ENCODE measurements at regions not wholly inside any gene's neighbourhood (a gene's known extent, or its start where the extent isn't known, plus 50 kb on each side); places are given as distances from the start of the nearest gene placed in this dataset.

GRCh38 chr4:38189445-38189844, 229.2 kb downstream of the PTTG2 start:
- DNase-seq: no peak

GRCh38 chr4:38190717-38191178, 230.6 kb downstream of the PTTG2 start:
- no peak for DNase-seq

- no peak for DNase-seq
These were observed 232.3 kb downstream of the PTTG2 start for GRCh38 chr4:38192516-38192915.

- DNase-seq: no peak
These were observed 233.2 kb downstream of the PTTG2 start for GRCh38 chr4:38193236-38193863.

- DNase-seq: no peak
These were observed 233.9 kb downstream of the PTTG2 start for GRCh38 chr4:38194047-38194602.

- no peak for DNase-seq
These were observed 235.3 kb downstream of the PTTG2 start for GRCh38 chr4:38195486-38195885.

GRCh38 chr4:38195911-38196310, 235.7 kb downstream of the PTTG2 start:
- no peak for DNase-seq

- DNase-seq: no peak
These were observed 242.0 kb downstream of the PTTG2 start for GRCh38 chr4:38202242-38202641.

GRCh38 chr4:38203609-38204008, 243.4 kb downstream of the PTTG2 start:
- DNase-seq: no peak

GRCh38 chr4:38204339-38205035, 244.3 kb downstream of the PTTG2 start:
- no peak for DNase-seq

GRCh38 chr4:38205261-38205660, 245.1 kb downstream of the PTTG2 start:
- no peak for DNase-seq

GRCh38 chr4:38207110-38207457, 246.9 kb downstream of the PTTG2 start:
- DNase-seq: no peak

GRCh38 chr4:38209654-38210053, 249.5 kb downstream of the PTTG2 start:
- DNase-seq: no peak

GRCh38 chr4:38210396-38211114, 250.4 kb downstream of the PTTG2 start:
- no peak for DNase-seq

- no peak for DNase-seq
These were observed 251.7 kb downstream of the PTTG2 start for GRCh38 chr4:38211885-38212284.

GRCh38 chr4:38213083-38213805, 253.0 kb downstream of the PTTG2 start:
- no peak for DNase-seq

GRCh38 chr4:38222892-38223291, 262.7 kb downstream of the PTTG2 start:
- no peak for DNase-seq

GRCh38 chr4:38223306-38223705, 263.1 kb downstream of the PTTG2 start:
- DNase-seq: no peak

GRCh38 chr4:38223782-38224236, 263.6 kb downstream of the PTTG2 start:
- no peak for DNase-seq

GRCh38 chr4:38224850-38225249, 264.7 kb downstream of the PTTG2 start:
- no peak for DNase-seq

- DNase-seq: no peak
These were observed 266.0 kb downstream of the PTTG2 start for GRCh38 chr4:38226170-38226569.

- no peak for DNase-seq
These were observed 270.1 kb downstream of the PTTG2 start for GRCh38 chr4:38230121-38230801.
